Superior temporal gyrus (tissue), 1 donor: ENCODE measurements at regions not wholly inside any gene's neighbourhood (a gene's known extent, or its start where the extent isn't known, plus 50 kb on each side); places are given as distances from the start of the nearest gene placed in this dataset.

Experiments used
- DNase-seq: peaks from one replicate; pipeline ENCODE4 v3.0.0-alpha.2; 2016; ENCODE audit errors: extremely low spot score

DNA sequence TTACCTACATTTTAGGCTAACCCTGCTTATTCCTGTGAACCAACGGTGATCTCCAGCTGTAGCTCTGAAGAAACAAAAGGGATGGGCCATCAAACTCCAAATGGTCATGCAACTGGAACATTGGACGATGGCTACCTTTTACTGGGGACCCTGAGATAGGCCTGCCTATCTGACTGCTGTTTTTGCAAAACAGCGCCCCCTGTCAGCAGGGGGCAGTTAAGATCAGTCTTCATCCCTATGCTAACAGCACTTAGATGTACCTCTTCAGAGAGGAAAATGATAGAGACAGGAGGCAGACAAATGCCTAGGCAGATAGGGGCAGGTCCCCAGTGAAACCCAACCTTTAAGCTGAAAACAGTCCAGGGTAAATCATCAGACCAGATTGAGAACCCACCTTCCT lies 1085.4 kb upstream of the SORCS1 start:
- no peak for DNase-seq

DNA sequence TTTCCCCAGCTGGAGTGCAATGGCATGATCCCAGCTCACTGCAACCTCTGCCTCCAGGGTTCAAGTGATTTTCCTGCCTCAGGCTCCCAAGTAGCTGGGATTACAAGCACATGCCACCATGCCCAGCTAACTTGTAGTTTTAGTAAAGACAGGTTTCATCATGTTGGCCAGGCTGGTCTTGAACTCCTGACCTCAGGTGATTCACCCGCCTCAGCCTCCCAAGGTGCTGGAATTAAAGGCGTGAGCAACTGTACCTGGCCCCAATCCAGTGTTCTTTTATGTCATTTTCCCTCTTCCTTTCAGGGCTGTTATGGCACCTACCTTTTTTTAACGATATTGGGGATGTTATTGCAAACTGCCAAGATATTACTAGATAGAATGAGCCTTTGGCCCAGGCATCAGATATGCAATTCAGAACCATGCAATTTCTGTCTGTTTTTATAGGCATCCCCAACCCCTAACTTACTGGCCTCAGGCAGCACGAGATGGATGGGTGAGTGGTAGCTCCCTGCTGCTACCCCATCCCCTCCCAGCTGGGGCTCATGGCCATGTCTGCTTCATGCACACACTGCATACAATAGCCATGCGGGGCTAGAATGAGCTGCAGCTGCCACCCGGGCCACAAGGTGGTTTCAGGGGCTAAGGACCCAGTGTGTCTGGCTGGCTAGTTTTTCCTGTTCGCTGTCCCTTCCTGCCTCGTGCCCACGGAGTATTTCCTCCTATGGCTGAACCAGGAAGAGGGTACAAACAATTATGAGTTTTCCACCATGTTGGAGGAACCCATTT lies 1080.1 kb upstream of the SORCS1 start:
- no peak for DNase-seq

DNA sequence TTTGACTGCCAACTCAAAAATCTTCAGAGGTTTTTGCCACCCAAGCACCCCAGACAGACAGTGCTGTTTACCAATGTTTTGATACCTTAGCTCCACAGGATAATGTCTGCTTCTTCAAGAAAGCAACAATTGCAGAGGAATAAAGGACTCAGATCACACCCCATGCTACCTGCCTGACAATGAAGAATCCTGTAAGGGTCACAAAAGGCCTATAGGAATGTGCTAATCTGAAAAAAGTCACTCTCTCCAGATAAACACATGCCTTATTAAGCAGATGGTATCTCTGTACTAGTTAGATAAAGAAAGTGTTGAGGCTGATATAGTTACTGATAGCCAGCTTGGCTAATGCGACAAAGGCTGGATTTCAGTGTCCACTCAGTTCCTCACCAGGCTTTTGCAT lies 1076.7 kb upstream of the SORCS1 start:
- no peak for DNase-seq

DNA sequence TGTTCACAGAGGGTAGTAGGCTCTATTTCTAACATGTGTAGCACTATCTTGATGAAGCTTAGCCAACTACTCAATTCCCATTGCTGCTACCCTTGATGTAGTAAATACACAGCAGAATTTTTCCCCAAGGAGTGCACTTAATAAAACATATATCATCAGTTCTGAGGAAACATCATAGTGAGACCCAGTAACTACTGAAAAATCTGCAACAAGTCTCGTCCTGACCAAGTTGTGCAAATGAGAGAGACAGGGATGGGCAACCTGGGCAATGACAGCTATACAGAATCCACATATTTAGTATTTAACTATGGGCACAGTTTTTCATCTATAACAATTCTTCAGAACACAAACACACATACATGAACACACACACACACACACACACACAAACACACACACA lies 1073.8 kb upstream of the SORCS1 start:
- DNase-seq = no peak

DNA sequence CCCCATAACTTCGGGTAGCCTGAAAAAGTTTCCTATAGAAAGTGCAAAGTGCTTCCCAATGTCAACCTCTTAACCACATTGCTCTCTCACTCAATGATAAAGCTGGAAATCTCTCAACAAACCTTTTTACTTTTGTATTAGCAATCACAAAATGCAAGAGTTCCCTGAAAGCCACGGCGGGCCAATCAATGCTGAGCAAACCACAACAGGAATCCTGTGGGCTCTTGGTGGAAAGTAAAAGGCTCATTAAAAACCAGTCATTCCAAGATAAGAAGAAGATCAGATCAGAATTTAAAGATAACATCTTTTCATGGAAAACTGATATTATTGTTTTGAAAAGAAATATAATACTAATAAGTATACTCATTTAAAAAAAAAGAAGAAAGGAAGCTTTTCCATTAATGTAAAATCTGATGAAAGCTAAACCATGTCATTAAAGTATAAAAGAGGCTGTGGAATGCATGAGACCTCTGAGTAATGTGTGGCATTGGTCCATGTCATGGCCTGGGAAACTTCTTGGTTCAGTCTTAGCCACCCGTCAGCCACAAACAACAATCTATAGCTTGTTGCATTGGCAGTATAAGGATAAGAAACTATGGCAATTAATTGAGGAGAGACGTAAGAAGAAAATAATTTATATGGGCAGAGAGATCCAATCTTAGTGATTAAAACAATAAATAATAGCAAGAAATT lies 1066.1 kb upstream of the SORCS1 start:
- no peak for DNase-seq

DNA sequence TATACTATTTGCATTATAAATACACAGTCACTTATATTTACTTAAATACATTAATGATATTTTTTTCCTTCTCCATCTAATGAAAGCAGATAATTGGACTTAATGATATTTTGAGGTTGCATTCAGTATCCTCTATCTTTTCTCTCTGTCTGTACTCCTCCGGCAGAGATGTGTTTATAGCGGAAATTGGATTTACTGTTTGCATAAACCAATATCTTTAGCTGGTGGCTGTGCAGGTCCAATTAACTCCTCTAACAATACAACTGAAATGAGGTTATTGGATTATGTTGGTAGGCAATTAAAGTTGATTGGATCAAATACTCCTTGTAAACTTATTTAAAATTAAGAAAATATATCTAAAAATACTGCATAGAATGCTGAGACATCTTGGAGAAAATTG lies 1044.2 kb upstream of the SORCS1 start:
- no peak for DNase-seq

DNA sequence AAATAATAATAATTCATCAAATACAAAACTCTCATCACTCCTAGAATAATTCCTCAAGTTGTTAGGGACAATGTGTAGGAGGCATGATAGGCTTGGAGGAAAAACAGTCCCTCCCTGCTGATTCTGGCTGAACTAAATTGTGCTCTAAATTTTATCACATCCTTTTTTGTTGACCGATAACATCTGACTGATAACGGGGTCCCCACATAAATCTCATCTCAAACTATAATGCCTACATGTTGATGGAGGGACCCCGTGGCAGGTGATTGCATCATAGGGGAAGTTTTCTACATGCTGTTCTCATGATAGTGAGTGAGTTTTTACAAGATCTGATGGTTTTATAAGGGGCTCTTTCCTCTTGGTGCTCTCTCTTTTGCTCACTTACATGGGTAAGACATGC lies 1043.5 kb upstream of the SORCS1 start:
- DNase-seq = no peak

DNA sequence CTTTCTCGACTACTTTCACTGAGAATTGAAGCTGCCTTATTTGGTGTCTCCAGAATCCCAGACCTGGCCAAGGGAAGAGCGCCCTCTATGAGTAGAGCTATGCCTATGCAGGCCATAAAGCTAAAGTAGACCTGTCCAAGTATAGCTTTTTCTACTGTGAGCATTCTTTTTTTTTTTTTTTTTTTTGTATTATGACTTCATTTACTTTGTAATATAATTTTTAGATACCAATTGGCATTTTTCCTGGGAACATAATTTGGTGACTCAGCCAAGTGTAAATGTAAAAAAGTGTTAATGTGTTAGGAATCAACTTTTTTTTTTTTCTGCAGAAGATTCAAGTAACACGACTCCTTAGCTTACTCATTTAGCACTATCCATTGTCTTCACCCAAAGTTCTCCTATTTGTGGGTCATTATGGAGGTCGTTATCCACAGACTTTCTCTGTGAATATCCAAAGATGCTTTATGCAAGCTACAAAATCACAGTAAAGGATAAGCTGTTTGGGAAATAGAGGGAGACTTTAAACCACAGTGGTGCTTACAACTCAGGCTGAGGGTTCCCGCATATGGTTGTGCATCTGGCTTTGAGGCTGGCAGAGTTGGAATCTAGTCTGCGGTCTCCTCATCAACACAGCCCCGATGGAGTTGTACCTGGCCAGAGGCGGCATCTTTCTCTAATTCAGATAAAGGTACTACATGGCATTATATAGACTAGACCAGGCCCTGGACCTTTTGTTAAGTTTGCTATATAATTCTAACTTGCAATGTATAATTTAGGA lies 1040.2 kb upstream of the SORCS1 start:
- DNase-seq = peak; percentile 71

DNA sequence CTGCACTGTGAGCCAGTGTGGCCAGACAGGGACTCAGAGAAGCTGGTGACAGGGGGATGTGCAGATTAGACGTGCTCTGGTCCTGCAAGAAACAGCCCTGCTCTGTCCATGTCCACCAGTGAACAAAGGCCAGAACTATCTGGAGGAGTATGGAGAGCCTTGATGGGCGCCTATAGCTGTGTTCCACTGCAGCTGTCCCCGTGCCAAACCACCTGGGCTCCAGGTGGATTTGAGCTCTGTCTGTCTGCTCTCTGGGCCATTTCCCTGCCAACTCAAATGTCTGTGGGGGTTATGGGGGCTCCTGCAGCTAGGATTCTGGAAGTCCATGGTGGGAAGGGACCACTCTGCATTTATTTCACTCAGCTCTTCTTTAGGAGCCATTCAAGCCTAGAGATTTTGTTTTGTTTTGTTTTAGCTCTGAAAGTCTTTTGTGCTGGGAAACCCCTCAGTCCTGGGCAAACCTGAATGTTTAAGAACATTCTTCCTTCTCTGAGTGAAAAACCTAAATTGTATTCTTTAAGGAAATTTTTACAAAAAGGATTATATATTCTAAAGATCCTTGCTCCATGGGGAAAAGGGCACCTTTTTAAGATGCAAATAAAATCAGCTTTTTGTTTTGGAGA lies 1039.5 kb upstream of the SORCS1 start:
- no peak for DNase-seq

DNA sequence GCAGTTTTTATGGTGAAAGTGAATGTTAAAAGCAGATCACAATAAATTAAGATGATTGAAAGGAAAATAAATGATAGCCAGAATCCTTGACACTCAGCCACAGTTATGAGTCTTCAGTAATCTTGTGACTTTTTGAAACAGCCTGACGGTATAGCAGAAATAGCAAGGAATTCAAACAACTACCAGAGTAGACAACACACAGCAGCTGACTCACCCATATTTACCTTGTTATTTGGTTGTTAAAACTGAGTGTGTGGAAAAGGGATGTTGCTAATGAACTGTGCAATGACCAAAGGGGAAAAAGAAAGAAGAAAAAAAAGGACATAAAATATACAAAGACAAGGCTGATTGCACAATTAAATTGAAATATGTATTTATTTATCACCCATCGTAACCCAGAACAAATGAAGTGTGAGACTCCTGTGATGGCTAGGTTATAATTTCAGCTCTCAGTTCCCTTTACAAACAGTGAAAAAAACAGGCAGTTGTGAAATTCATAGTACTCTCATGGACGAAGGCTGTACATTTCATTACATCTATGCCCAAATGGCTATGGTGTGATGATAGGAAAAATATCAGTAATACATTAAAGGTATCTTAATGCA lies 1023.0 kb upstream of the SORCS1 start:
- no peak for DNase-seq

DNA sequence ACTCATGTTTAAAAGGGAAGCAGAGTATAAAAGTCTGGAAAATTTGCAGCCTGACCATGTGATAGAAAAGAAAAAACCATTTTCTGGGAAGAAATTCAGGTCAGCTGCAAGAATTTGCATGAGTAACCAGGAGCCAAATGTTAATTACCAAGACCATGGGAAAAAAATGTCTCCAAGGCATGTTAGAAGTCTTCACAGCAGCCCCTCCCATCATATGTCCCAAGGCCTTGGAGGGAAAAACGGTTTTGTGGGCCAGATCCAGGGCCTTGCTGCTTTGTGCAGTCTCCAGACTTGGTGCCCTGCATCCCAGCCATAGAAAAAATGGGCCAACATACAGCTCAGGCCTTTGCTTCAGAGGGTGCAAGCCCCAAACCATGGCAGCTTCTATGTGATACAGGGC lies 1019.6 kb upstream of the SORCS1 start:
- DNase-seq = no peak

DNA sequence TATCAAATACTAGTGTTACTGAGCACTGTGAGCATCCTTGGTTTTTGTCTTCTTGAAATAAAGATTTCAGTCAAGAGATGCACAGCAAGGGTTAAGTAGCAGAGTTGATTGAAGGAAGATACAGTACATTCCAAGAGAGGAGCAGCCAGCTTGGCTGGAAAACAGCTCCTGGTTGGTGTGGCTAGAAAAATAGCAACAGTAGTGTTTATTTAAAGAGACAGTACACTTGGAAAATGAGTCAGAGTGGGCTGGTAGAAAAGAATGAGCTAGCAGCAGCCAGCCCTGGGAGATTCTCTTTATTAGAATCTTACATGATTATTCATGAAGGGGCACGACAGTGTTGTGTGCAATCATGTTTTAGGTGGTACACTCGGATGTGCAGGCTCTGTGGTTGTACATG lies 1016.4 kb upstream of the SORCS1 start:
- DNase-seq = no peak

DNA sequence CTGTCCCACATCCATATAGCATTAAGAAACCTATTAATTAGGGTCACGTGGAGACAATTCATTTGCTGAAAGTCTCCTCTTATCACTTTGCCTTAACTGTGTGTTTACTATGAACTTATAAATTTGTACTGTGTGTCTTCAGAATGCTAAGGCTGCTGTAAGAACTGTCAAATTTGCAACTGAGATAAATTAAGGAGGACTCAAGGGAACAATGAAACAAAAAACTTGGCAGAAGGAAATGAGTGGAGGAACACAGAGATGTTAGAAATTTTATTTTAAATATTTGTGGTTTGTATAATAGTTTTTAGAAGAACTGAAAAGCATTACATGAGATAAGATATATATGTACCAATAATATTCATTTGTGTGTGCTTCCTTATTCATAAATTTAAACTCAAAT lies 1005.3 kb upstream of the SORCS1 start:
- no peak for DNase-seq

DNA sequence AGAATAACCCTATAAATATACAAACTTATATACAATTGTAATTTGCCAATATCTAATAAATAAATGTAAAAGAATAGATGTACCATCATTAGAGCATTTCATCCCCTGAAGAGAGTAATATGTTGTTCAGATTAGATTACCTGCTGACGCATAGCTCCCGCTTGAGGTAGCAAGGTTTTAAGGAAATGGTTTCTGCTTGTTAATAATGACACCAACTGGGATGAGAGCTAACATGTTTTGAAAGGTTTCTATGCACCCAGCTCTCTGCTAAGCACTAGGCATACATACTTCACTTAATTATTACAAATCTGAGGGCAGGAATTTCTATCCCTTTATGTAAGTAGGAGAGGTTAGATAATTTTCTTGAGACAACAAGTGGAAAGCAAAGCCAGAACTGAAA lies 1003.3 kb upstream of the SORCS1 start:
- DNase-seq = no peak

DNA sequence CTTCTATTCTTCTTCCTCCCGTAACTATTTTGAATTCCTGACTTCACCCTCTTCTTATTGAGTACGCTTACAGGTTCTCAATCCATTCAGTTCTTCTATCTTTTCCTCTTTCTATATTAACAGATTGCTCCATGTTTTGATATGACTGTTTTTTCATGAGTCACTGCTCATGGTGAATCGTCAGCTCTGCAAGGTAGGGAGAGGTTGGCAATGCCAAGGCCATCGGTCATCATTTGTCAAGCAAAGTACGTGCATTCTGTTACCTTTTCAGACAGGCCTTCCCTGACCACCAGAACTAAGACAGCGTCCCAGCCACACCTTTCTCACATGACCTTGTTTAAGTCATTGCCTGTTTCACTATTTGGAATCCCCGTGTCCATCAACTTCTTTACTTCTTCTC lies 1001.9 kb upstream of the SORCS1 start:
- no peak for DNase-seq

DNA sequence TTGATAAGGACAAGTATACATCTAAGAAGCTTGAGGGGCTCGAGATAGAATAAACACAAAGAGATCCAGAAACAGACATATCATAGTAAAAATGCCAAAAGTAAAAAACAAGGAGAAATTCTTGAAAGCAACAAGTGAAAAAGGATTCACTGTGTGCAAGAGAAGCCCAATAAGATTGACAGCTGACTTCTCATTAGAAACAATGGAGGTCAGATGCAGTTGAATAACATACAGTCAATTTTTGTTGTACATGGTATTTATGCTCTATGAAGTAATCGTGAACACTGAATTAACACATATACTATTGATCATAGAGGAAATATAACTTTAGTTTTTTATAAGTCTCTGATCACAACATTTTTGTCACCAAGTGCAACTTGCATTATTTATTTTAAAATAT lies 982.8 kb upstream of the SORCS1 start:
- no peak for DNase-seq

DNA sequence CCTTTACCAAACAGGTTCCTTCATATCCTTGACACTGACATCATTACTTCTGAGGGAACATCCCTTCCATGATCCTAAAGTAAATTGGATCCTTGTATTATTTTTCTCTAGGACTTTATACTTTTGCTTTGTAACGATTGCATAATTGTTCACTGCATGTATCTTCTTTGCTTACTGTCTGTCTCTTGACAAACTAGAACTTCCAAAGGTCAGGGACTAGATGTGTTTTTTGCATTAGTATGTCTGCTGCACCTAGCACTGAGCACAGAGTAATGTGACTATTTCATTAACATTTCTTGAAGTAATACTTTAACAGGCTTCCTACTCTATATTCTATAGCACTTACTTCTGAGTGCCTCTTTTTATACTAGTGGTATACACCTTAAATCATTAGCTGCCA lies 976.6 kb upstream of the SORCS1 start:
- no peak for DNase-seq

DNA sequence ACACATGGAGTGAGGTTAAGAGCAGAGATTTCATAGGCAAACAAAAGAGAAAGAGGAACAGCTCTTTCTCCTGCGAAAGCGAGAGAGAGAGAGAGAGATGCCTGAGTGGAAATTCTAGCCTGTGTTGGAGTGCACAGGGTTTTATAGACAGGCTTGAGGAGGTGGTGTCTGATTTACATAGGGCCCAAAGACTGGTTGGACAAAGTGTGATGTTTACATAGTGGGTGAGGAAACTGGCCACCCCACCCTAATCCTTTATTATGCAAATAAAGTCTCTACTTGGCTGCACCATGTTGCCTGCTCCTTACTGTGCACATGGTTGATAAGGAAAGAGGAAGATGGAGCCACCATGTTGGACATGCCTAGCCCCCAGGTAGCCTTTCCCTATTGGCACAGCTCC lies 967.8 kb upstream of the SORCS1 start:
- no peak for DNase-seq

DNA sequence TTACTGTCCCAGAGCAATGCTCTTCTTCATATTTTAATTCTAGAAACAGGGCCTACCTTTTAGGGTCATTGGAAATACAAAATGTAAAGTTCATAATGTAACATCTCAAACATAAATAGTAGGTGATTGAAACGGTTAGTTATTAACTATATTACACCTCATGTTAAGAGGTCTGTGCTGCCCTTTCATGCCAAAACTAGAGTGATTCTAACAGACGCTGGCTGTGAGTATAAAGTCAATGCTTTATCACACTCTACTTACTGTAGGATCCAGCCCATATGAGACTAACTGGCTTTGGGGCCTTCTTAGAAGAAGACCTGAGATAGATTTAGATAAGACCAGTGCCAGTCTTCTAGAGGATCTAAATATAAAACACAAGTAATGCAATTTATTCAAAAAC lies 966.1 kb upstream of the SORCS1 start:
- DNase-seq = no peak

DNA sequence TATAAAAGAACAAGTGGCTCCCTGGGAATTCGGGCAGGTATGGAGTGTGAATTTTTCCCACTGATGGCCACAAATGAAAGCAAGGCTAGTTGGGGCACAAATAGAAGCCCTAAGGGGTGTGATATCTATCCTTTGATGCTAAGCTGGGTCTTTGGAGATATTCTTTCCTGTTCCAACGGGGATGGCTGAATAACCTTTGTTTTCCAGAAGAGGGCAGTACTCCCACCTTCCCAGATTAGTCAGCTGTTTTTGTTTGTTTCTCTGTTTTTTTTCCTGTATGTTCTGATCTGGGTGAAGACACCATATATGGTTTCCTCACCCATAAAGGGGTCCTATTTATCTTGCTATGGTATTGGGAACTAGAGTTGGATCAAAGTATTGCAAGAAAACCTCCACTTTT lies 947.7 kb upstream of the SORCS1 start:
- DNase-seq = no peak

DNA sequence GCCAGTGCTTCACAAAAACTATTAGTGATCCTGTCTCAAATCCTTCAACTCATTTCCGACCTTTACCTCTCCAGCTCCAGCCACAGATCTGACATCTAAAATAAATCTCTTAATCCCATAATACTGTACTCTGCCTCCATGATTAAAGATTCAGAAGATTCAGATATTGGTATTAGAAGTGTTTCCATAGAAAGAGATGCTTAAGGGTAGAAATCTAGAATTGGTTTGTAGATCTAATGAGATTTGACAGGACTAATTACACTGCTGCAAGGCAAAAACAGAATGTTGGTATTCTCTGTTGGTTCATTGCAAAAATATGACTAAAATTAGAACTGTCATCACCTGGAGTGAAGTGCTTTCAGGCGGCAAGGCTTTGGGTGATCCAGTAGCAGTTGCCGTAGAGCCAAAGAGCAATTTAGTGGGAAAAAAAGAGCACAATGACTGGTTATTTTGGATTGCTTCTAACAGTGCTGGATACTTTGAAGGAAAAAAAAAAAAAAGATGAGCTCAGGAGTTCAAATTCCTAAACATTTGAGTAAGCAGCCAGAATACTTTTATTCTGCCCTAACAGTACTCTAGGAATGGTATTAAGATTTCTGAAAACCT lies 940.1 kb upstream of the SORCS1 start:
- no peak for DNase-seq

DNA sequence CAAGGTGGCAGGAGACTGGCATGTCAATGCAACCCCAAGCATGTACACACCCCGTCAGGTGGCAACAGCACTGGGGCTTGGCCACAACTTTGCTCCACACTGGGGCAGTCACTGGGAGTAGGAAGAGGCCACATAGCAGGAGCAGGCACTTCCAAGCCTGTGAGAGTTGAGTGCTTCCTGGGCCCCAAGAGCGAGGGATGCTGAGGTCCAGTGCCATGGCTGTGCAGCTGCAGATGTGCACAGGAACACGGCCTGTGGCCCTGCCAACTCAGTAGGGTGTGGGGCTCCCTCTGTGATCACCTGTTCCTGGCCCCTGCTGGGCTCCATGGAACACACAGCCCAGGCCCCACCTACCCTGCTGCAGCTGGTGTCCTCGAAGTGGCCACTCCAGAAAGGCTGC lies 932.8 kb upstream of the SORCS1 start:
- DNase-seq = no peak
